ENCODE measurements at regions not wholly inside any gene's neighbourhood (a gene's known extent, or its start where the extent isn't known, plus 50 kb on each side); places are given as distances from the start of the nearest gene placed in this dataset.

DNA sequence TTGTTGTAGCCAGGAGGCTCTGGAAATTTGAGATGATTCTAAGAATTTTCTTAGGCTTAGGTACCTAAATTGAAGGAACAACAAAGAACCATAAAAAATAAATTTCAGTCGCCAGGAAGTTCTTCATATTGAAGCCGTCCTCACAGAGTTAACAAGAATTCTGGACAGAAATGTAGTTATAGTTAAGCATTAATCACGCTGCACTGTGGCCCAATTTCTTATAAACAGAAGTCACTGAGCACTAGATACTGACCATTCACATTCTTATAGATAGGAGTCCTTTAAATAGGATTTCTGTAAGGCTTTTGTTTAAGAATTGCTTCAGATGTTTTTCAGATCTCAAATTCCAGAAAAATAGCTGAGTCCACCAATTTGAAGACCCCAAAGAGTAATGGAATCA lies 256.2 kb upstream of the PITRM1 start:
- DNase-seq (ENCODE audit: low read depth, low spot score) = no peak

GRCh38 chr10:3427950-3428354 lies 255.4 kb upstream of the PITRM1 start:
- no peak for DNase-seq (ENCODE audit: low read depth, low spot score)

DNA sequence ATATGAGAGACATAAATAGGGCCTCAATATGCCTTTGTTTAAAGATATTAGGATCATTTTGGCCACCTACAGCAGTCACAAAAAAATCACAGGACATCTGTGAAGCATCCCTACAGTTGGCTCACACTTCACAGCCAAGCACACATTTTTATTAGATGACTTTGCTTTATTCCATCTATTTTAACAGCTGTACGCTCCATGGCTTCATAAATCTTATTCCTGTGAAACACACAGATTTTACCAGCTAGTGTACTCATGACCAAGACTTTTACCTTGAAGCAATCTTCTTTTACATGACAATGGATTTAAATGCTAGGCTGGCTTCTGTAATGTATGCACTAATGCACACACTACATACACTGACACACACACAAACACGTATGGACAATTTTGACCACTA lies 254.8 kb upstream of the PITRM1 start:
- DNase-seq (ENCODE audit: low read depth, low spot score) = no peak

- DNase-seq (ENCODE audit: low read depth, low spot score) = no peak
Measured at GRCh38 chr10:3426190-3426845, 253.7 kb upstream of the PITRM1 start.

DNA sequence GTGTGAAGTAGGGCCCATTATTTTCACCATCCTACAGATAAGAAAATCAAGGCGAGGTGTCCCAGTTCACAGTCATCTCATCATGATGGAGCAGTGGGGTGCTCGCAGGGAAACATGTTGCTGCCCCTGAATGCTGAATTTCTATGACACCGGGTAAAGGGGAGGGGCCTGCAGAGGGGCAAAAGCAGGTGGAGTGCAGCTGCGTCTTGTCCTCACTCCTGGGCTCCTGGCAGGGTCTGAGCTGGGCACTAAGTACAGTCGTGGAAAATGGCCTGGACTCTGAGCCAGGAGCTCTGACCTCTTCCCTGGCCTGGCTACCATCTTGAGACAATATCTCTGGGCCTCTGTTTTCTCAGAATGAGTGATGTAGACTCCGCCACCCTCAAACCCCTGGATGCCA lies 253.1 kb upstream of the PITRM1 start:
- DNase-seq (ENCODE audit: low read depth, low spot score) = no peak

- no peak for DNase-seq (ENCODE audit: low read depth, low spot score)
Measured at GRCh38 chr10:3425261-3425660, 252.7 kb upstream of the PITRM1 start.

DNA sequence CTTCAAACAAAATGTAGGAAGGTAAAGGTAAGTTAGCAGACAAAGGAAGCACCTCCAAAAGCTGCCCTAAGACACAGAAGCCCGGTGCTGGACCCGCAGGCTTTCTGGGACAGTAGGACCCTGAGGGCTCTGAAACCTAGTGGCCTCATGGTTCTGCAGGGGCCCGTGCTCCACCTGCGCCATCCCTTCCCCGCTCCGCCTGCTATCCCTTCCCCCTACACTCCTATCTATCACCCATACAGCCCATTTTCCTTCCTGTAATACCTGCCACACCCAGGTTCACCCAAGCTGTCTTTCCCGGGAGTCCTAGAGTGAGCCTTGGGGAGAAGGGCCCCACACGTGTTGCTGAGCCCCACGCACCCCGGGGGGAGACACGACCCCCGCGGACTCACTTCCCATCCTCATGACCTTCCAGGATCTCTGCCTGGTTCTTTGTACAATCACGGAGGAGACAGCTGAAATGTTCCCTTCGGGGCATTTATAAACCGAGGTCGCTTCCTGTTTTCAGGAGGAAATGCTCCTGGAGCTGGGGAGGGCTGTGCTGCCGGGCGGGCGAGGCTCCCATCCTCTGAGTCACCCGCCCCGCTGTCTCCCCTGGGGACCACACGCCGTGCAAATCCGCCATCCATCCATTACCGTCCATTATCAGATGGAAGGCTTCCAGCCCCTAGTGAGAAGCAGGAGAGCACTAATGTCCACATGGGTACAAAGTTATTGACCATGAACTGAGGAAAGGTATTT lies 251.7 kb upstream of the PITRM1 start:
- no peak for DNase-seq (ENCODE audit: low read depth, low spot score)

- DNase-seq (ENCODE audit: low read depth, low spot score) = no peak
Measured at GRCh38 chr10:3423384-3423783, 250.8 kb upstream of the PITRM1 start.

GRCh38 chr10:3422282-3422681 lies 249.7 kb upstream of the PITRM1 start:
- DNase-seq (ENCODE audit: low read depth, low spot score) = no peak

DNA sequence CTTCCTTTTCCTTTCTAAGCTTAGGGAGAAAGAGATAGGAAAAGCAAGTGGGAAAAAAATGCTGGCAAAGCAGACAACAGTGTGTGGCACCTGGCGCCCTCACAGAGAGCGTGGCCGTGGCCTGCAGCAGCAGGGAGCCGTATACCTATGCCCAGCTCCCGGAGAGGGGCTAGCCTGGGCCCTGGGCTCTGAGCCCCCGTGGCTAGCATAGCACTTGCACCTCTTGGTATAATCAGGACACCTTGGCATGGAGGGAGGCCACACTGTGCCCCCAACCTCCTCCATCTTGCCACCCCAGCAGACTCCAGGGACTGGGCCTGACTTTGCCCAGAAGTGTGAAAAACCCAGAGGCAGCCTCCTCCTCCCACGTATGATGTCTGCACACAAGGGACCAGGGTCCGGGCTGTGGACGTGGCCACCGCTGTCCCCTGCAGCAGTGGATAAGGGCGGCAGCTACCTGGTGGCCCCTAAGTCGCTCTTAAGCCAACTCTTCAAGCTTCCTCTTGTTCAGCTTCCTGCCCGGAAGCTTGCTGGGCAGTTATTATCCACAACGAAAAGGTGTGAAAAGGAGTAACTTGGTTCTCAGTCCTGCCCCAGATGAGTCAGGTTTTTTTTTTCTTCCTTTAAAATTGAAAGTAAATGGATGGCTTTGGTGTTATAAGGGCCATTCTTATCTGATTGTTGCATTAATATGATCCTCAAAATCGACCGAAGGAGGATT lies 249.1 kb upstream of the PITRM1 start:
- DNase-seq (ENCODE audit: low read depth, low spot score) = no peak

GRCh38 chr10:3420527-3421469 lies 248.2 kb upstream of the PITRM1 start:
- DNase-seq (ENCODE audit: low read depth, low spot score) = no peak

DNA sequence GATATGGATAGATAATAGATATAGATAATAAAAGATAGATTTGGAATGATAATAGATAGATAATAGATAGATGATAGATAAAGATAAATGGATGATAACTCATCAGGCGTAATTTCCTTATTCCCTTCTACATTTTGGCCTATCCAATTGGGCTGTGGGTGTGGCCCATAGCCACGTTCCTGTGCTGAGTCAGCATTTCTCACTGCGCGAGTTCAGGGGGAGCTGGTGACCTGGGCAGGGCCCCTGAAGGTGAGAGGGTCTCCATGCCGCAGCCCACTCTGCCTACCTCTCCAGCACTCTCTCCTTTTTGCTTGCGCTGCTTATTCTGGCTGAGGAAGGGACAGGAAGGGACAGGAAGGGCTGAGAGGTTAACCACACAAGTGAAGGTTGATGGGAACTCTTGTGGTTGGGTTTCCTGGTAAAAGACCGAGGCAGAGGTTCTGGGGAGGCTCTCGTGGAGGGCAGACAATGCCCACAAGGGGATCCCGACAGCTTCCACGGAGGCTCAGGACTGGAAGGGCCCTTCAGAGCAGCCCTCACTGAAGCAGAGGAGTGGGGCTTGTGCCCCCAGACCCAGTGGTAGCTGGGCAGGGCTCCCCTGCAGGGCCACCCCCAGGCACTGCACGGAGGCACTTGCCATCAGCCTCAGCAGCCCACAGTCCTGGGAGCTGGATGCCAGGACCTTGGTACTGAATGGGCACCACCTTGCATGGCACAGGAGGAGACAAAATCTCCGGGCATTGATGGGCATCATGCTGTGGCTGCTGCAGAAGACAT lies 247.3 kb upstream of the PITRM1 start:
- no peak for DNase-seq (ENCODE audit: low read depth, low spot score)

DNA sequence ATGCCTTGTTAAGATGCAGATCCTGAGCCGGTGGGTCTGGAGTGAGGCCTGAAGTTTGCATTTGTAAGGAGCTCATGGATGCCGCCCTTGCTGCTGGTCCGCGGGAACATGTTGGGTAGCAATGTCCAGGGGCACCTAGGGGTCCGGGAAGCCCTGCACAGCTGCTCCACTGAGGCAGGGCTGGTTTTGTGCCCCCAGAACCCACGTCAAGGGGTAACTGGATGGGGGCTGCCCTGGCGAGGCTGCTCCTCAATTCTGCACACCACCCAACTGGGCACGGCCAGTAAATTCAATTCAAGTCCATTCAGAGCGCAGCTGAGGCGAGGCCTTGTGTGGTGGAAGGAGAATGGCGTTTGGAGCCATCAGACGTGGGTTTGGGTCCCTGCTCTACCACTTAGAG lies 246.3 kb upstream of the PITRM1 start:
- no peak for DNase-seq (ENCODE audit: low read depth, low spot score)

DNA sequence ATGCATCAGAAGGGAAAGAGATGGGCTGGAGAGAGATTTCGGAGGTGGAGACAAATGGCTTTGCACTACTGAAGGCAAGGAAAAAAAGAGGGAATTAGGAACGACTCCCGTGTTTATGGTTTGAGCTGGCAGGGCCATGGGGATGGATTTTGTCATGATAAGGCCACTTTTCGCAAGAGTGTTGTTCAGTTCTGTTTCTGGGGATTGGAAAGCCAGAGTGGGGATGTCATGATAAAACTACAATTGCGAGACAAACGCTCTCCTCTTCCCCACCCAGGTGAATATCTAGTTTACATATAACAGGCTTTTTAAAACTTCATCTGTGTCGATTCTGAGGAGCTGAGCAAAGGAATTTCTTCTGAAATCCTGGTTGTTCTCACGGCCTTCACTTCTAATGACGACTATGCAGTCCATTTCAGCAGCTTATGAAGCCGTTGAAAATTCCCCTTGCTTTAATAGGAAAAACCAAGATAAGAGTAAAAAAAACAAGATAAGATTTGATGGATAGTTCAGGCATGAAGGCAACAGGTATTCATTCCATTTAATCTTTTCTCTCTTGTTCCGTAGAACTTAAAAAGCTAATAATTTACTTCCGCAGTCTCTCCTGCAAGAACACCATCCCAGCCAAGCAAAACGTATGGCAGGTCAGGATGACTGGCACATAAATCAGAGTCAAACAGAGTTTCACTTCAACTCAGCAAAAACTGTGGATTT lies 245.6 kb upstream of the PITRM1 start:
- no peak for DNase-seq (ENCODE audit: low read depth, low spot score)

DNA sequence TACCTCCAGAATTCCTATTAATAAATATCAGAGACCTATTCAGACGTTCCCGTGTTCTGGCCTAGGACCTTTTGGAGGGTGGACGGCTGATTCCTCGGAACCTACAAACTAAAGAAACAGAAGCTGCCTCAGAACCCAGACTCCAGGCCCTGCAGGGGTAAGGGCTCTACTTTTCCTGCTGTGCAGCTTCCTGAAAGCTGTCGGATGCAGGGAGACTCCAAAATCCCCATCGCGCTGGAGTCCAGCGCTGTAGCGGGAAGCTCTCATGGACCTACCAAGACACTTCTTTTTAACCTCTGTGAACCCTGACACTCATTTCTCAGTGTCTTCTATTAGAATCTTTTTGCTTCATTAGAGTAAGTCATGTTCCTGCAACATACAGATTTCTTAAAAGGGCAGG lies 244.5 kb upstream of the PITRM1 start:
- no peak for DNase-seq (ENCODE audit: low read depth, low spot score)

DNA sequence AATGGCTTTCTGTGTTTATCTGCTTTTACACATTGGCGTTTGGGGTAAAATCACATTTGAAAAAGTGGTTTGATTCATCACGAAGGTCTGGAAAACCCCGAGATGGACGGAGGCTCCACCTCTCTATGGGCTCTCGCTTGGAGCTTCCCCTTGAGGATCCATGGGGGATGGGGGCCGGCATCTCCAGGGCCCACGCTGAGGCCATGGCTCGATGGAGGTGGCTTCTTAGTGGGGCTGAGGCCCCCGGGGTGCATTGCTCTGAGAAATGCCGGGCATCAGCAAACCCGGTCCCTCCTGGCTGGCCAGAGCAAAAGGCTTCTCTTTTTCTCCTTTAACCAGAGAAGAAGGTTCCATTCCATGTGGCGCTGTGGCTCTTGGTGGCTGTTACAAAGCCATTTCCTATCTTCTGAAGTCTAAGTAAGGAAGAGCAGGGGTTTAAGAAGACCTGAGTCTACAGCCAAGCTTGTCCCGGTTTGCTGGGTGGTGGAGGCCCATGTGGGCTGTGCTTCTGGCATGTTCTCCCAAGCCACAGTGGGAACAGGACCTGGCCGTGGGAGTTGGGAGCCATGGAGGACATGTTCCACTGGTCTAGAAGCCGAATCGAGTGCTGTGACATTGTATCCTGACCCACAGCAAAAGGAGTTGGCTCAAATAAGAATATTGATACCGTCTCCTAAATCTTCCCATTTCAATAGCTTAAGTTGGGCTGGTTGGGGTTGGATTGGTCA lies 243.5 kb upstream of the PITRM1 start:
- no peak for DNase-seq (ENCODE audit: low read depth, low spot score)

GRCh38 chr10:3415038-3415736 lies 242.6 kb upstream of the PITRM1 start:
- DNase-seq (ENCODE audit: low read depth, low spot score) = no peak

- no peak for DNase-seq (ENCODE audit: low read depth, low spot score)
Measured at GRCh38 chr10:3414667-3415023, 242.1 kb upstream of the PITRM1 start.
